ENCODE measurements at regions not wholly inside any gene's neighbourhood (a gene's known extent, or its start where the extent isn't known, plus 50 kb on each side); places are given as distances from the start of the nearest gene placed in this dataset.

DNA sequence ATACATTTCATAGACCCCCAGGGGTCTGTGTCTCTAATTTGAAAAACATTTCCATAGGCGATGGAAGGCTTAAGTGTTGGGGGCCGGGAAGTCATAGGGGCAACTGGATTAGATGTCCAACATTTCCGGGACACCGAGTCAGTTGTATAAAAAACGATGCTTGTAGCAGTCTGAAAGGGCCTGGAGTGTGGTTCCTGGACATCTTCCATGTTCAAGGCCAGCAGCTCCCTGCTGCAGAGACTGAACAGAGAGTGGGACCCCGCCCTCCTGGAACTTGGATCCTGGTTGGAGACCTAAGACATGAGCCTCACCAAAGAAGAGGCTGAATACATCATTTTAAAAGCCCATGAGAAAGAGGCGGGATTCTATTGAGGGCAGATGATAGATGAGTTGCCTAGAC is 82.0 kb upstream of the ZNF423 start:
- TF ChIP-seq ZFX (IDR thresholded peaks at IDR 0.05): no peak
- no peak for TF ChIP-seq CTCF (conservative IDR thresholded peaks at IDR 0.05)

GRCh38 chr16:49939495-49939894 is 83.6 kb upstream of the ZNF423 start:
- no peak overlapping the region for H3K27ac ChIP-seq
- TF ChIP-seq ZFX (IDR thresholded peaks at IDR 0.05): no peak
- TF ChIP-seq CTCF (conservative IDR thresholded peaks at IDR 0.05): no peak

More for the DNA sequence above, 82.0 kb upstream of the ZNF423 start:
- H3K27ac ChIP-seq: no peak overlapping the region

DNA sequence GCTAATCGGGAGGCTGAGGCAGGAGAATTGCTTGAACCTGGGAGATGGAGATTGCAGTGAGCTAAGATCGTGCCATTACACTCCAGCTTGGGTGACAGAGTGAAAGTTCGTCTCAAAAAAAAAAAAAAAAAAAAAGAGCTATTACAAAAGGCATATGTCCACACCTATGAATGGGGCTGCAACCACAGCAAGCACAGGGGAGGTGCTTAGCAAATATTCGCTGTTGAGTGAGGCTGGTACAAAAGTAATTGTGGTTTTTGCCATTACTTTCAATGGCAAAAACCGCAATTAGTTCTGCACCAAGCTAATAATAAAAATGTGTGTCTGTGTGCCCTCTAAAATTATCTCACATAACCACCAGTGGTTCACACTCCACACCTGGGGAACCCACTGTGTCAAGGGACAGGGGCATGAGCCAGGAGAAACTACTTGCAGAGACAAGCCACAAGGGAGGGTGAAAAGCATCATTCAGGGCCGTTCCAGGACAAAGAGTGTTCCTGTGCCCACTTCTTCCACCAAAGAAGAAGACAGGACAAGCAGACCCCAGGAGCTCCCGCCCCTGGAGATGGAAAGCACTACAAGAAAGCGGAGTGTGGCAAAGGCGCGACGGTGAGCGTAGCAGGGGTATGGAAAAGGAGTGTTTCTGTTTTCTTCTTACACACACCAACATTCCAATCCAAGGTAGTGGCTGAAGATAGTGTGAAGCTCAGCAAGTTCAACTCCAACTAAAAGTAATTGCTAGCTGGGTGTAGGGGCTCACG is 84.4 kb upstream of the CNEP1R1 start:
- no peak overlapping the region for H3K27ac ChIP-seq
- no peak for TF ChIP-seq ZFX (IDR thresholded peaks at IDR 0.05)
- TF ChIP-seq CTCF (conservative IDR thresholded peaks at IDR 0.05): no peak

- TF ChIP-seq CTCF (conservative IDR thresholded peaks at IDR 0.05) (no peak), ZFX (IDR thresholded peaks at IDR 0.05) (no peak)
- no peak overlapping the region for H3K27ac ChIP-seq
Measured at GRCh38 chr16:49944221-49944620, 80.8 kb upstream of the CNEP1R1 start.

DNA sequence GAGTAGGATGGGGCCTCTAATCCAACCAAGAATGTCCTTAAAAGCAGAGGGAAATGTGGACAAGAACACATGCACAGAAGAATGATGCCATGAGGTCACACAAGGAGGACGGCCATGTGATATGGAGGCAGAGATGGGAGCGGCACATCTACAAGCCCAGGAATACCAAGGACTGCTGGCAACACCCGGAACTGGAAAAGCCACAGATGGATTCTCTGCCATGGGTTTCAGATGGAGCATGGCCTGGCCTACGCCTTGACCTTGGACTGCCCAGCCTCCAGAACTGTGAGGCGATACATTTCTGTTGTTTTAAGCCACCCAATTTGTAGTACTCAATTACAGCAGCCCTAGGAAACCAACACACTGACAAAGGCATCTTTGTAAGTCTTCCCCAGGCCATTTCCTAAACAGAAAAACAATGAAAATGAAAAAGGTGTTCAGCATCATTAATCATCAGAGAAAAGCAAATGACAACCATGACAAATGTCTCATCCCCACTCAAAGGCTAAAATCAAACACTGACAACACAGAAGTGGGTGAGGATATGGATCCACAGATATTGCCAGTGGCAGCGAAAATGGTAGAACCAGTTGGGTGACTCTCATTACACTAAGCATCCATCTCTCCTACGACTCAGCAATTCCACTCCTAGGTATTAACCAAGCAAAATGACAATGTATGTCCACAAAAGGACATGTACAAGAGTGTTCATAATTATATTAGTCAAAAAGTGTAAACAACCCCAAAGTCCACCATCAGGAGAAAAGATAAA is 76.9 kb upstream of the CNEP1R1 start:
- H3K27ac ChIP-seq: no peak overlapping the region
- TF ChIP-seq CTCF (conservative IDR thresholded peaks at IDR 0.05): no peak
- TF ChIP-seq ZFX (IDR thresholded peaks at IDR 0.05): no peak

GRCh38 chr16:49951574-49952195 is 73.3 kb upstream of the CNEP1R1 start:
- no peak overlapping the region for H3K27ac ChIP-seq
- TF ChIP-seq ZFX (IDR thresholded peaks at IDR 0.05) (no peak), CTCF (conservative IDR thresholded peaks at IDR 0.05) (no peak)

DNA sequence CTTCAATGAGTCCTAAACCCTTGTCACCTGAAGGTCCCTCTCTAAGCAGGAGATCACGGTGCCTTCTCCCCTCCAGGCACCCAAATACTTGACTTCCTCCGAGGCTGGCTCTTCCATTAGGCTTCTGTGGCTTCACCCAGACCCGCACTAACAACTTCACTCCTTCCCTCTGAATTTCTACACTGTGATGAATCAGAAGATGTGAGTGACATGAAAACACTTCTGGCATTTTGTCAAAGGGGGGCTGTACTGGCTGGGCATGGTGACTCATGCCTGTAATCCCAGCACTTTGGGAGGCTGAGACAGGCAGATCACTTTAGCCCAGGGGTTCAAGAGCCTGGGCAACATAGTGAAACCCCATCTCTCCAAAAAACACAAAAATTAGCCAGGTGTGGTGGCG is 72.6 kb upstream of the CNEP1R1 start:
- TF ChIP-seq ZFX (IDR thresholded peaks at IDR 0.05): no peak
- no peak for TF ChIP-seq CTCF (conservative IDR thresholded peaks at IDR 0.05)

More for the DNA sequence above, 72.6 kb upstream of the CNEP1R1 start:
- no peak overlapping the region for H3K27ac ChIP-seq
